ENCODE measurements at regions not wholly inside any gene's neighbourhood (a gene's known extent, or its start where the extent isn't known, plus 50 kb on each side); places are given as distances from the start of the nearest gene placed in this dataset.

- WGBS (ENCODE audit: extremely low coverage, insufficient coverage, low lambda C conversion rate): no CpG with 5 or more reads among the region's 8 CpGs
Observed at GRCh38 chr13:102974317-102975087, 91.7 kb downstream of the SLC10A2 start.

GRCh38 chr13:102972191-102972590, 94.0 kb downstream of the SLC10A2 start:
- H4K8ac ChIP-seq (ENCODE audit: low read depth, low read length): no peak overlapping the region
- H2BK15ac ChIP-seq (replicated peaks; ENCODE audit: low read depth): no peak overlapping the region
- no peak overlapping the region for H3K27ac ChIP-seq (ENCODE audit: low read depth, low read length)
- no peaks in the 10 kb centered on the region for H3K4me1 ChIP-seq (ENCODE audit: control insufficient read depth, low read depth, low read length)
- no peak overlapping the region for H2AK5ac ChIP-seq (ENCODE audit: low read length)
- no peak for DNase-seq
- no peak overlapping the region for H3K56ac ChIP-seq (ENCODE audit: low read length)
- H3K79me1 ChIP-seq (ENCODE audit: low read length): no peaks in the 10 kb centered on the region
- no peak overlapping the region for H3K4me2 ChIP-seq (ENCODE audit: low read length)
- H2BK5ac ChIP-seq (ENCODE audit: low read length): no peak overlapping the region
- H3K9ac ChIP-seq (ENCODE audit: low read length): no peak overlapping the region
- H3K23ac ChIP-seq (ENCODE audit: low read length): no peak overlapping the region
- H3K18ac ChIP-seq (ENCODE audit: low read length): no peak overlapping the region
- WGBS (ENCODE audit: extremely low coverage, insufficient coverage, low lambda C conversion rate): no CpG with 5 or more reads among the region's 2 CpGs
- H3K36me3 ChIP-seq (ENCODE audit: control insufficient read depth, insufficient read depth, low read length): no peaks in the 10 kb centered on the region
- no peak overlapping the region for H3K4me3 ChIP-seq (ENCODE audit: low read length)
- H3K4ac ChIP-seq (ENCODE audit: low read depth, low read length): no peak overlapping the region
- H3K79me2 ChIP-seq (ENCODE audit: control insufficient read depth, insufficient read depth, low read length): no peaks in the 10 kb centered on the region
- no peaks in the 10 kb centered on the region for H3K27me3 ChIP-seq (ENCODE audit: insufficient read depth, low read length, poor library complexity)
- no peak overlapping the region for H2BK120ac ChIP-seq (ENCODE audit: low read depth, low read length)
- H4K5ac ChIP-seq (ENCODE audit: low read length): no peak overlapping the region

More at GRCh38 chr13:102974317-102975087, 91.7 kb downstream of the SLC10A2 start:
- no peak overlapping the region for H4K5ac ChIP-seq (ENCODE audit: low read length)
- DNase-seq: no peak
- H3K79me2 ChIP-seq (ENCODE audit: control insufficient read depth, insufficient read depth, low read length): no peaks in the 10 kb centered on the region
- no peak overlapping the region for H2BK15ac ChIP-seq (replicated peaks; ENCODE audit: low read depth)
- H3K4me3 ChIP-seq (ENCODE audit: low read length): no peak overlapping the region
- H3K23ac ChIP-seq (ENCODE audit: low read length): no peak overlapping the region
- no peaks in the 10 kb centered on the region for H3K27me3 ChIP-seq (ENCODE audit: insufficient read depth, low read length, poor library complexity)
- no peak overlapping the region for H3K4ac ChIP-seq (ENCODE audit: low read depth, low read length)
- H3K27ac ChIP-seq (ENCODE audit: low read depth, low read length): no peak overlapping the region
- H3K18ac ChIP-seq (ENCODE audit: low read length): no peak overlapping the region
- no peak overlapping the region for H3K9ac ChIP-seq (ENCODE audit: low read length)
- no peaks in the 10 kb centered on the region for H3K79me1 ChIP-seq (ENCODE audit: low read length)
- no peaks in the 10 kb centered on the region for H3K4me1 ChIP-seq (ENCODE audit: control insufficient read depth, low read depth, low read length)
- no peak overlapping the region for H3K4me2 ChIP-seq (ENCODE audit: low read length)
- H3K36me3 ChIP-seq (ENCODE audit: control insufficient read depth, insufficient read depth, low read length): no peaks in the 10 kb centered on the region
- H2BK5ac ChIP-seq (ENCODE audit: low read length): no peak overlapping the region
- H2AK5ac ChIP-seq (ENCODE audit: low read length): no peak overlapping the region
- no peak overlapping the region for H2BK120ac ChIP-seq (ENCODE audit: low read depth, low read length)
- H3K56ac ChIP-seq (ENCODE audit: low read length): no peak overlapping the region
- no peak overlapping the region for H4K8ac ChIP-seq (ENCODE audit: low read depth, low read length)

- Histone ChIP-seq H3K18ac (ENCODE audit: low read length) (no peak overlapping the region), H3K4me2 (ENCODE audit: low read length) (no peak overlapping the region), H3K4me1 (ENCODE audit: control insufficient read depth, low read depth, low read length) (no peaks in the 10 kb centered on the region), H2AK5ac (ENCODE audit: low read length) (no peak overlapping the region), H3K36me3 (ENCODE audit: control insufficient read depth, insufficient read depth, low read length) (no peaks in the 10 kb centered on the region), H3K79me2 (ENCODE audit: control insufficient read depth, insufficient read depth, low read length) (no peaks in the 10 kb centered on the region), H3K4ac (ENCODE audit: low read depth, low read length) (no peak overlapping the region), H3K4me3 (ENCODE audit: low read length) (no peak overlapping the region), H3K9ac (ENCODE audit: low read length) (no peak overlapping the region), H4K8ac (ENCODE audit: low read depth, low read length) (no peak overlapping the region), H3K27ac (ENCODE audit: low read depth, low read length) (no peak overlapping the region), H3K27me3 (ENCODE audit: insufficient read depth, low read length, poor library complexity) (no peaks in the 10 kb centered on the region), H3K56ac (ENCODE audit: low read length) (no peak overlapping the region), H3K23ac (ENCODE audit: low read length) (no peak overlapping the region), H3K79me1 (ENCODE audit: low read length) (no peaks in the 10 kb centered on the region), H2BK5ac (ENCODE audit: low read length) (no peak overlapping the region), H4K5ac (ENCODE audit: low read length) (no peak overlapping the region), H2BK120ac (ENCODE audit: low read depth, low read length) (no peak overlapping the region), H2BK15ac (replicated peaks; ENCODE audit: low read depth) (no peak overlapping the region)
- no CpG with 5 or more reads among the region's 2 CpGs for WGBS (ENCODE audit: extremely low coverage, insufficient coverage, low lambda C conversion rate)
- DNase-seq: no peak
Observed at GRCh38 chr13:102970542-102970941, 95.7 kb downstream of the SLC10A2 start.

- H2AK5ac ChIP-seq (ENCODE audit: low read length): no peak overlapping the region
- DNase-seq: no peak
- H3K27ac ChIP-seq (ENCODE audit: low read depth, low read length): no peak overlapping the region
- no peaks in the 10 kb centered on the region for H3K4me1 ChIP-seq (ENCODE audit: control insufficient read depth, low read depth, low read length)
- no peak overlapping the region for H3K9ac ChIP-seq (ENCODE audit: low read length)
- no peaks in the 10 kb centered on the region for H3K27me3 ChIP-seq (ENCODE audit: insufficient read depth, low read length, poor library complexity)
- no peak overlapping the region for H3K23ac ChIP-seq (ENCODE audit: low read length)
- no peak overlapping the region for H4K8ac ChIP-seq (ENCODE audit: low read depth, low read length)
- no peak overlapping the region for H3K4me3 ChIP-seq (ENCODE audit: low read length)
- H3K4ac ChIP-seq (ENCODE audit: low read depth, low read length): no peak overlapping the region
- H3K4me2 ChIP-seq (ENCODE audit: low read length): no peak overlapping the region
- H3K36me3 ChIP-seq (ENCODE audit: control insufficient read depth, insufficient read depth, low read length): no peaks in the 10 kb centered on the region
- H2BK120ac ChIP-seq (ENCODE audit: low read depth, low read length): no peak overlapping the region
- no peak overlapping the region for H2BK5ac ChIP-seq (ENCODE audit: low read length)
- WGBS (ENCODE audit: extremely low coverage, insufficient coverage, low lambda C conversion rate): no CpG with 5 or more reads among the region's 11 CpGs
- H2BK15ac ChIP-seq (replicated peaks; ENCODE audit: low read depth): no peak overlapping the region
- H3K56ac ChIP-seq (ENCODE audit: low read length): no peak overlapping the region
- no peaks in the 10 kb centered on the region for H3K79me2 ChIP-seq (ENCODE audit: control insufficient read depth, insufficient read depth, low read length)
- no peak overlapping the region for H4K5ac ChIP-seq (ENCODE audit: low read length)
- no peak overlapping the region for H3K18ac ChIP-seq (ENCODE audit: low read length)
- H3K79me1 ChIP-seq (ENCODE audit: low read length): no peaks in the 10 kb centered on the region
Observed at GRCh38 chr13:102968572-102969228, 97.5 kb downstream of the SLC10A2 start.

- H3K18ac ChIP-seq (ENCODE audit: low read length): no peak overlapping the region
- no CpG with 5 or more reads among the region's 2 CpGs for WGBS (ENCODE audit: extremely low coverage, insufficient coverage, low lambda C conversion rate)
Observed at GRCh38 chr13:102965802-102966201, 100.4 kb downstream of the SLC10A2 start.

More at GRCh38 chr13:102965802-102966201, 100.4 kb downstream of the SLC10A2 start:
- Histone ChIP-seq H3K79me1 (ENCODE audit: low read length) (no peaks in the 10 kb centered on the region), H2BK5ac (ENCODE audit: low read length) (no peak overlapping the region), H3K9ac (ENCODE audit: low read length) (no peak overlapping the region), H3K4me2 (ENCODE audit: low read length) (no peak overlapping the region), H4K5ac (ENCODE audit: low read length) (no peak overlapping the region), H3K36me3 (ENCODE audit: control insufficient read depth, insufficient read depth, low read length) (no peaks in the 10 kb centered on the region), H3K4ac (ENCODE audit: low read depth, low read length) (no peak overlapping the region), H3K56ac (ENCODE audit: low read length) (no peak overlapping the region), H4K8ac (ENCODE audit: low read depth, low read length) (no peak overlapping the region), H3K27ac (ENCODE audit: low read depth, low read length) (no peak overlapping the region), H3K79me2 (ENCODE audit: control insufficient read depth, insufficient read depth, low read length) (no peaks in the 10 kb centered on the region), H2BK15ac (replicated peaks; ENCODE audit: low read depth) (no peak overlapping the region), H2AK5ac (ENCODE audit: low read length) (no peak overlapping the region), H3K27me3 (ENCODE audit: insufficient read depth, low read length, poor library complexity) (no peaks in the 10 kb centered on the region), H3K23ac (ENCODE audit: low read length) (no peak overlapping the region), H2BK120ac (ENCODE audit: low read depth, low read length) (no peak overlapping the region), H3K4me1 (ENCODE audit: control insufficient read depth, low read depth, low read length) (no peaks in the 10 kb centered on the region), H3K4me3 (ENCODE audit: low read length) (no peak overlapping the region)
- no peak for DNase-seq

Data from mesendoderm (in vitro differentiated cells).